Fibroblast of peridontal ligament (primary cell): ENCODE measurements at regions not wholly inside any gene's neighbourhood (a gene's known extent, or its start where the extent isn't known, plus 50 kb on each side); places are given as distances from the start of the nearest gene placed in this dataset.
"Not testable (repeated sequence)": the region's sequence is repeated elsewhere in the genome, so short reads cannot be mapped to it uniquely, and the experiment has no call there.

Experiments used
- DNase-seq: peaks from one replicate; pipeline ENCODE4 v3.0.0-alpha.2; 2010; ENCODE audit errors: extremely low read depth

GRCh38 chr7:55303220-55303619 lies 61.9 kb upstream of the LANCL2 start:
- no peak for DNase-seq

DNA sequence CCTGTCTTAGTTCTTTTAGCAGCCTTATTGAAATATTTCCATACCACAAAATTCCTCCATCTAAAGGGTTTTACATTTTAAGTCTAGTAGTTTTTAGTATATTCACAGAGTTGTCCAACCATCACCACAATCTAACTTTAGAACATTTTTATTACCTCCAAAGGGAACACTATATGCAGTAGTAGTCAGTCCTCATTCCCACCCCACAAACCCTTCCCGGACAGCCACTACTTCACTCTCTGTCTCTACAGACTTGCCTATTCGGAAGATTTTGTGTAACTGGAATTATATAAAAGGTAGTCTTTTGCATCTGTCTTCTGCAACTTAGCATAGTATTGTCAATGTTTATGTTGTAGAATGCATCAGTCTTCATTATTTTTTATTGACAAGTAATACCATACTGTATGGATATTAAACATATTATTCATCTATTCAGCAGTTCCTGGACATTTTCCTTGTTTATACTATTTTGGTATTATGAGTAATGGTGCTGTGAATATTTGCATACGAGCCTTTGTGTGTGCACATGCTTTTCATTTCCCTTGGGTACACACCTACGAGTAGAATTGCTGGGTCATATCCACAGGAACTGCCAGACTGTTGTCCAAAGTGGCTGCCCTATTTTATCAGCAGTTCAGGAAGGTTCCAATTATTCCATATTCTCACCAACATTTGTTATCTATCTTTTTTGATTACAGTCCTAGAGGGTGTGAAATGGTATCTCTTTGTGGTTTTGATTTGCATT lies 60.9 kb upstream of the LANCL2 start:
- no peak for DNase-seq

DNA sequence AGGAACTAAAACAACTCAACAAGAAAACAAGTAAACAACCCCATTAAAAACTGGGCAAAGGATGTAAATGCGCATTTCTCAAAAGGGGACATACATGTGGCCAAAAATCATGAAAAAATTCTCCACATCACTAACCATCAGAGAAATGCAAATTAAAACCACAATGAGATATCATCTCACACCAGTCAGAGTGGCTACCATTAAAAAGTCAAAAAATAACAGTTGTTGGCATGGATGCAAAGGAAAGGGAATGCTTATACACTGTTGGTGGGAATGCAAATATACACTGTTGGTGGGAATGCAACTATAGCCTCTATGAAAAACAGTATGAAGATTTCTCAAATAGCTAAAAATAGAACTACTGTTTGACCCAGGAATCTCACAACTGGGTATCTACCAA lies 60.0 kb upstream of the LANCL2 start:
- no peak for DNase-seq

DNA sequence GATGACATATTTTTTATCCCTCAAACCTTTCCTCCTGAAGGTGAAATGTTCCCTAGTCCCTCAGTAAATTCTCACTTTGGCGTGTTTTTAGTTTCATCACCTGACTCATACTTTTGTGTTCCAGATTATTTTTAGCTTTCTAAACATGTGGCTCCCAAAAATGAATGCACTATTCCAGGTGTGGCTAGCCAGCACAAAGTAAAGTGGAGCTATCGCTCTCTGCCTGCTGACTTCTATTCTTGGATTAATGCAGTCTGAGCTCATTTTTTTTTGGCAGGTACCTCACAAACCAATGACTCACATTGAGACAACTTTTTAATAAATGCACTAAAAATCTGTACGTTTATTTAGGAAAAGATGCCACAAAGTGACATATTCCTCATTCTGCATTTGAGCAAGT lies 58.8 kb upstream of the LANCL2 start:
- no peak for DNase-seq

GRCh38 chr7:55307123-55307916 lies 57.8 kb upstream of the LANCL2 start:
- DNase-seq, result peak; percentile 4

DNA sequence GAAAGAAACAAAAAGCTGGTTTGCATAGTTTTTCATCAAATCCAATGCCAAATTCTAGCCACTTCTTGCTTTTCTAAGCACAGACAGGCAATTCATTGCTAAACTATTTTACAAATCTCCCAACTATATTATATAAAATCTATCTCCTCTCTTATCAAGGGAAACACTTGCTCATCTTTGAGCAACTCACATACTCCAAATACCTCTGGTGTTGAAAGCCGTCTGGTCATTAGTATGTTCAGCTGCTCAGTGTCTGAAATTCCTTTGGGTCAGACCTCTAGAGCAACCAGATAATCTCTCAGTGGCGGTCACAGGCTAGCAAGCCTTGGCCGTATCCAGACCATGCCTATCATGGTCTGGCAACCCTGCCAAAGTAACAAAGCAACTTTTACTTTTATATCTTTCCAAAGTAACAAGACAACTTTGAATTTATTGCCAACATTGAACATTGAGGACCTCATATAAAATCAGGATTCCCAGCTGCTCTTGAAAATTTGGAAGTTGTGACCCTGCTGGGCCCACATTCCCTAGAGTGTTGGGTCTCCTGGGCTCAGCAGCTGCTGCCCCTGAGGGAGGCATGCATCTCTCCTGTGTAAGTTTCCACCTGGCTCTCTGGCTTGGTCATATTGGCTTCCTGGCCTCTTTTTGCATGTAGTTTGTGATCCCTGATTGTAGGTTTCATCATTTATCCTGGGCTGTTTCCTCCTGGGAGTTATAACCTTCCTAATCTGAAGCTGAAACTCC lies 56.8 kb upstream of the LANCL2 start:
- DNase-seq, result peak; percentile 29

DNA sequence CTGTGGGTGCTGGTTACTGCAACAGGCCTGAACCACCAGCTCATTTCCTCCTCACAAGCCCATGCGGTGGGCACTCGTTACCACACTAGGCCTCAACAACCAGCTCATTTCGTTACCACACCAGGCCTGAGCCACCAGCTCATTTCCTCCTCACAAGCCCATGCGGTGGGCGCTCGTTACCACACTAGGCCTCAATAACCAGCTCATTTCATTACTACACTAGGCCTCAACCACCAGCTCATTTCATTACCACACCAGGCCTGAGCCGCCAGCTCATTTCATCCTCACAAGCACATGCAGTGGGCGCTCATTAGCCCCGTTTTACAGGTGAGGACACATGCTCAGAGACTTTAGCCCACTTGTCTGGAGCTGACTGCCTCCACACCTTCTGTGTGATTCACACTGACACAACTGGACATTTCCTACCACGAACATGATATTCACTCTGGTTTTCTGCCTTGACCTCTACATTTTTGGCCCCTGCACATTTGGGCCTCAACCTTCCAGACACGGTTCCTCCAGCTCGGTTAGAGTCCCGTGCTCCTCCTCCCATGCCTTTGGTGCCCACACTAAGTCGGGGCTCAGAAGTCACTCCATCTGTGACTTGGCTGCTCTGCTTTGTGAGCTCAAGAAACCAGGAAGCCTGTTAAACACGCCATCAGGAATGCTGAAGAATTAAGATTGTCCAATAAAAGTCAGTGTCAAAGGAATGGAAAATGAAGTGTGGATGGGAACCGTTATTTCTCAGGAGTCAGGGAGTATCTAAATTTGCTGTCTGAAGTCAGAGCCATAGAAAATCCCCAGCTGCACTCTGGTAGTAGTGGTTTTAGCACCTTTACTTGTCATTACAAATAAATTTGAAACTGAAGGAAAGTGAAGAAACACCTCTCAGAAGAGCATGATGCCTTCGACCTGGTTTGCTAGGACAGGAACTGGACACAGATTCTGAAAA lies 55.8 kb upstream of the LANCL2 start:
- no peak for DNase-seq

DNA sequence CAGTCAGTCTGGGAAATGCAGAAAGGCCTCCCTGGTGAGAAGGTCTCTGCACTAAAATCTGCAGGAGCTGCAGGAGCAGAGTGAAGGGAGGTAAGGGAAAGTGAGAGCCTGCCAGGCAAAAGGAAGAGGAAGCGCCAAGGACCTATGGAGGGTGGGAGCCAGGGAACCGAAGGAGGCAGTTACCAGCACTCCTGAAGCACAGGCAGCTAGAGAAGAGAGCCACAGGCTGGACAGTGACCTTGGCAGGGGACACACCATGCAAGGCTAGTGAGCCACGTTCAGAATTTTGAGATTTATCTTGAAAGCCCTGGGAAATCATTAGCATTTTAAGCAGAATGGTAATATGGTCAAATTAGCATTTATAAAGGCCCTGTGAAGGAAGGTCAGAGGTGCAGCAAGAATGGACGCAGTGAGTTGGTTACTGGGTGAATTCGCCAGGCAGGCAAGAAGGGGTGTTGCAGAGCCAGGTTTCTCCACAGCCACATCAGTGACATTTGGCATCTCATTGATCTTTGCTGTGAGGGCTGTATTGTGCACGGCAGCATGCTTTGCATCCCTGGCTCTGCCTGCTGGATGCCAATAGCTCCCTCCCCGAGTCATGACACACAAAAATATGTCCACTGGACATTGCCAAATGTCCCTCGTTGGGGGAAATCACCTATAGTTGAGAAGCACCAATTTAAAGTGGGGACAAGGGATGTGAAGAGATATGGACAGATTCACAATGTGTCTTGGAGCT lies 54.7 kb upstream of the LANCL2 start:
- DNase-seq, result no peak

DNA sequence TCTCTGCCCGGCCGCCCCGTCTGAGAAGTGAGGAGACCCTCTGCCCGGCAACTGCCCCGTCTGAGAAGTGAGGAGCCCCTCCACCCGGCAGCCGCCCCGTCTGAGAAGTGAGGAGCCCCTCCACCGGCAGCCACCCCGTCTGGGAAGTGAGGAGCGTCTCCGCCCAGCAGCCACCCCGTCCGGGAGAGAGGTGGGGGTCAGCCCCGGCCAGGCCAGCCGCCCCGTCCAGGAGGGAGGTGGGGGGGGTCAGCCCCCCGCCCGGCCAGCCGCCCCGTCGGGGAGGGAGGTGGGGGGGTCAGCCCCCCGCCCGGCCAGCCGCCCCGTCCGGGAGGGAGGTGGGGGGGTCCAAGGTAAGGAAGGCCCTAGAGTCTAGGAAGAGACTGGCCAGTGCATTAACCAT lies 53.2 kb upstream of the LANCL2 start:
- DNase-seq, result not testable (repeated sequence)

DNA sequence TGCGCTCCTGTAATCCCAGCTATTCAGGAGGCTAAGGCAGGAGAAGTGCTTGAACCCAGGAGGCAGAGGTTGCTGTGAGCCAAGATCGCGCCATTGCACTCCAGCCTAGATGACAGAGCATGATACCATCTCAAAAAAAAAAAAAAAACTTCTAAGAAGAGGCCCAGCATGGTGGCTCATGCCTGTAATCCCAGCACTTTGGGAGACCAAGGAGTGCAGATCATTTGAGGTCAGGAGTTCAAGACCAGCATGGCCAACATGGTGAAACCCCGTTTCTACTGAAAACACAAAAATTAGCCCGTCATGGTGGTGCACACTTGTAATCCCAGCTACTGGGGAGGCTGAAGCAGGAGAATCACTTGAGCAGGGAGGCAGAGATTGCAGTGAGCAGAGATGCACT lies 51.5 kb upstream of the LANCL2 start:
- DNase-seq, result not testable (repeated sequence)

DNA sequence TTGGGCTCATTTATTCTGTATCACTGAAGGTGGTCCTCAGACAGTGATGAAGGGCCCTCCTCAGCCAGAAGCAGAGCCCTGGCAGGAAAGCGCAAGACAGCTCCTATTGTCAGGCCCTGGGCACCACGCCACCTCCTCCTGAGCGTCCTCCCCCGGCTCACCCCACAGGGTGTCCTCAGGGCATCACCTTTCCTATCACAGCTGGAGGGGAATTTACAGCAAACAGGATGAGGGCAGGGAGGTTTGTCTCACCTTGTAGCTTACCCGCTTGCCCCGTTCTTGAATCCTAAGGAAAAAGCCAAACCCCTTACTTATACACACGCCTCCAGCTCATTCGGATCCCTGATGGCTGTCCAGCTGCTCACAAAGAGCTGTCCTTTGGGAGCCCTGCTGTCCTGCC lies 50.2 kb upstream of the LANCL2 start:
- DNase-seq, result no peak
